Stomach (tissue), 8 donors: ENCODE measurements at regions not wholly inside any gene's neighbourhood (a gene's known extent, or its start where the extent isn't known, plus 50 kb on each side); places are given as distances from the start of the nearest gene placed in this dataset.

Experiments
- DNase-seq, 2 donors: peaks; one replicate each; pipeline versions ENCODE4 v3.0.0 to v3.0.0-alpha.2; 2013 to 2019
- H3K27ac ChIP-seq, 5 donors: fragments of 200-600 bp in 4 of 5; sonication (generic) in 4 of 5; one replicate each; pipeline ENCODE4 v1.5.1; 2013 to 2019; ENCODE audit warnings: mild to moderate bottlenecking in 1 of 5, moderate library complexity in 1 of 5
- H3K27me3 ChIP-seq, 3 donors: fragments of 200-600 bp; sonication (generic); one replicate each; pipeline ENCODE4 v1.5.1; 2017 to 2019; ENCODE audit warnings: mixed run types in 1 of 3
- H3K36me3 ChIP-seq, 4 donors: fragments of 200-600 bp; sonication (generic); 1 replicate in 3 of 4; 2 replicates in 1 of 4; pipeline ENCODE4 v1.5.1; 2016 to 2019
- H3K4me1 ChIP-seq, 4 donors: fragments of 200-600 bp; sonication (generic); one replicate each; pipeline ENCODE4 v1.5.1; 2016 to 2019
- H3K4me3 ChIP-seq, 4 donors: fragments of 200-600 bp; sonication (generic) in 3 of 4; one replicate each; pipeline ENCODE4 v1.5.1; 2016 to 2019; ENCODE audit warnings: mild to moderate bottlenecking in 1 of 4
- H3K9me3 ChIP-seq, 4 donors: fragments of 200-600 bp; sonication (generic); one replicate each; pipeline ENCODE4 v1.5.1; 2016 to 2019
- CTCF ChIP-seq, 7 experiments: fragments of 450-650 bp in 4 of 7; fragments of 200-600 bp in 3 of 7; sonication (generic) in 3 of 7; IDR thresholded peaks; one replicate each; pipeline ENCODE4 v1.5.1; 2016 to 2019; ENCODE audit warnings: antibody characterized with exemption in 7 of 7, control low read depth in 2 of 7, mild to moderate bottlenecking in 1 of 7
- EP300 ChIP-seq: sonication (generic); formaldehyde crosslinking; IDR thresholded peaks from one replicate; pipeline ENCODE4 v1.6.1; 2017; ENCODE audit warnings: antibody characterized with exemption
- POLR2A ChIP-seq, 4 donors: fragments of 450-650 bp; IDR thresholded peaks; one replicate each; pipeline ENCODE4 v1.6.1; 2016; ENCODE audit warnings: antibody characterized with exemption in 4 of 4, control low read depth in 2 of 4, mild to moderate bottlenecking in 1 of 4, moderate library complexity in 1 of 4
- POLR2AphosphoS5 ChIP-seq, 3 donors: sonication (generic); formaldehyde crosslinking; IDR thresholded peaks; one replicate each; pipeline ENCODE4 v1.6.1; 2016; ENCODE audit warnings: antibody characterized with exemption in 3 of 3
- WGBS, 5 donors: extraction: QIAGEN DNeasy Blood & Tissue Kit in 3 of 5; methylation state at CpG; one replicate each; pipeline versions ENCODE4 v1.1.5 to v1.1.7; 2013 to 2018; 5-methylcytosine and 5-hydroxymethylcytosine counted together
- intact Hi-C: fragments of 100-400 bp; cut with DNase I; formaldehyde crosslinking; loops from one replicate; pipeline ENCODE4 v1.15.1; 2023; ENCODE audit warnings: low total_unique reads
- donor health status: healthy with polysubstance abuse.
- donor health status: Bipolar disorder and iron deficiency.
- donor health status: healthy.

- H3K4me3 ChIP-seq, result no peak overlapping the region
- TF ChIP-seq POLR2AphosphoS5 (IDR thresholded peaks at IDR 0.05) (no peak), CTCF (IDR thresholded peaks at IDR 0.05) (no peak), POLR2A (IDR thresholded peaks at IDR 0.05) (no peak), EP300 (no peak)
- no peaks in the 10 kb centered on the region for H3K4me1 ChIP-seq
- H3K36me3 ChIP-seq, result no peaks in the 10 kb centered on the region
- H3K9me3 ChIP-seq, result no peaks in the 10 kb centered on the region
- 76 to 92% (median 87%) methylated on average over 1 of the region's 1 CpG for WGBS, 5 donors
- no peak for DNase-seq
- no peaks in the 10 kb centered on the region for H3K27me3 ChIP-seq
- intact Hi-C loops, result no loop called here
- no peak overlapping the region for H3K27ac ChIP-seq
Observed at GRCh38 chr11:91124363-91124762, 901.5 kb upstream of the CHORDC1 start.

DNA sequence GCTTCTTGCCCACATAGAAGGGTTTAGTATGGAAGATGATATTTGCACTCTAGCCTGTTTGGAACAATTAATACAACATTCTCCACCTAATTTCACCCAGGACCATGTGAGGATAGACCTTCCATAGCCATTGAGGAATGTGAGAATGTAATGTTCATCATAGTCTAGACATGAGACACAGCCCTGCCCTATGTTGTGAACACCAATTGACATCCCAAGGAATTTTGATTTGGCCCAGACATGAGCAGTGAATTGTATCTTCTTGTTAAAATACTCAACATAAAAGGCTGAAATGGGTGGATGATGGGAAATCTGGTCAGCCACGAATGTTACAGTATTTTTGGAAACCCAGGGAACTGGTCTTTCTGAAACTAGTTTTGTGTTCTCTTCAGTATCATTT, 892.3 kb upstream of the CHORDC1 start:
- no peaks in the 10 kb centered on the region for H3K36me3 ChIP-seq
- no peak for DNase-seq
- H3K4me1 ChIP-seq, result no peaks in the 10 kb centered on the region
- TF ChIP-seq EP300 (no peak), POLR2AphosphoS5 (IDR thresholded peaks at IDR 0.05) (no peak), POLR2A (IDR thresholded peaks at IDR 0.05) (no peak), CTCF (IDR thresholded peaks at IDR 0.05) (no peak)
- H3K27me3 ChIP-seq, result no peaks in the 10 kb centered on the region
- no peak overlapping the region for H3K27ac ChIP-seq
- WGBS, 5 donors, result 28 to 44% (median 32%) methylated on average over 1 of the region's 1 CpG
- no peak overlapping the region for H3K4me3 ChIP-seq
- intact Hi-C loops, result no loop called here
- H3K9me3 ChIP-seq, result peaks cover 0 to 6% (median 0%) of the 10 kb centered on the region in 4 donors

DNA sequence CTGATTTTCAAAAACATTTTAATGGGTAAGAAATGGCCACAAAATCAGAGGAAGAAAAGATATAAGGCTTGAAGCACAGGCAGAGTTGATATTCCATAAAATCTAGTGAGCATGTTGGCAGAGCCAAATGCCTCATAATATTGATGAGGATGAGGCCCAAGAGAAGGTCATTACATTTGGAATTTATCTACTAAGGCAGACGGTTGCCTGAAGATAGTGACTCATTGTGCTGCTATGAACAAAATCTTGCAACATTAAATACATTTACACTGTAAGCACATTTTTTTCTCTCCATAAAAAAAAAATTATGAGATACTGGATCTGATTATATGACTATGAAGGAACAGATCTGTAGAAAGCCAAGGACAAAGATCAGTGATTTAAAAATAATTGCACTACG, 881.4 kb upstream of the CHORDC1 start:
- no peak overlapping the region for H3K4me3 ChIP-seq
- WGBS, 5 donors, result 30 to 42% (median 34%) methylated on average over 2 of the region's 2 CpGs
- peaks cover 0 to 3% (median 0%) of the 10 kb centered on the region in 4 donors for H3K9me3 ChIP-seq
- intact Hi-C loops, result no loop called here
- no peaks in the 10 kb centered on the region for H3K27me3 ChIP-seq
- DNase-seq, result peak in 1 of 2 donors; percentile 13
- H3K27ac ChIP-seq, result no peak overlapping the region
- H3K36me3 ChIP-seq, result no peaks in the 10 kb centered on the region
- no peak for TF ChIP-seq POLR2AphosphoS5 (IDR thresholded peaks at IDR 0.05)
- H3K4me1 ChIP-seq, result no peaks in the 10 kb centered on the region

DNA sequence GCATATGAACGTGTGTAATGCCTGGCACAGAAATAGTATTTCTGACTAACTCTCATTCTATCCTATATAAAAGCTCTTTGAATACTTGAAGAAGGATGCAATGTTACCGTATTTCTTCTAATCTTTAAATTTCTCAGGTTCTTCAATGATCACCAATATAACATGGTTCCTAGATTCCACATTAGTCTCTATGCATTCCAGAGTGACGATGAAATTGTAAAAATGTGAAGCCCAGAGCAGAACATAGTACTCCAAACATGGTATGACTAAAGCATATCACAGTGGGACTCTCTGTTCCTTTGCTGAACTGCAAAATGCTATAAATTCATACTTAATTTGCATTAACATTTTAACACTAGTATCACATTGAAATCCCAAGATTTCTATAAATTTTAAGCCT, 877.6 kb upstream of the CHORDC1 start:
- Histone ChIP-seq H3K27ac (no peak overlapping the region), H3K27me3 (no peaks in the 10 kb centered on the region), H3K4me3 (no peak overlapping the region), H3K36me3 (no peaks in the 10 kb centered on the region), H3K4me1 (no peaks in the 10 kb centered on the region), H3K9me3 (peaks cover 0 to 3% (median 0%) of the 10 kb centered on the region in 4 donors)
- no peak for DNase-seq
- intact Hi-C loops, result no loop called here
- WGBS, 5 donors, result 62 to 77% (median 75%) methylated on average over 3 of the region's 3 CpGs
- TF ChIP-seq POLR2A (IDR thresholded peaks at IDR 0.05), result no peak
- no peak for TF ChIP-seq CTCF (IDR thresholded peaks at IDR 0.05)
- no peak for TF ChIP-seq EP300
- no peak for TF ChIP-seq POLR2AphosphoS5 (IDR thresholded peaks at IDR 0.05)

DNA sequence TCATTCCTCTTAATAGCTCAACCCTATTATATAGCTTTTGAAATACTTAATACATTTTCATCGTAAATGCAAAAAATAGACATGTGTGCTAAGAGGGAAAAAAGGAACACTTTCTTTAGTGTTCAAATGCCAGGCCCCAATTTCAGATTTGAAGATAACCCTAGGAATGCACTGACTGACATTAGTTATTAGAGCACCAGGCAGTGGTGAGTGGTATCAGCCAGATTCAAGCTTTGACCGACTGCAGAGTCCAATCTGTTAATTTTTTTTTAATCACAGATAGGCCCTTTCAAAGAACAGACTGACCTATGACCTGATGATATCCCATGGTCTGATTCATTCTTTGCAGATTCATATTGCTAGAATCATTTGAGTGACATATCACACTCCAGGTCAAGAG, 874.2 kb upstream of the CHORDC1 start:
- no peaks in the 10 kb centered on the region for H3K9me3 ChIP-seq
- WGBS, 5 donors, result 55 to 72% (median 64%) methylated on average over 2 of the region's 2 CpGs
- no peak for DNase-seq
- no peaks in the 10 kb centered on the region for H3K36me3 ChIP-seq
- intact Hi-C loops, result no loop called here
- H3K27me3 ChIP-seq, result no peaks in the 10 kb centered on the region
- H3K4me3 ChIP-seq, result no peak overlapping the region
- TF ChIP-seq POLR2AphosphoS5 (IDR thresholded peaks at IDR 0.05) (no peak), EP300 (no peak), POLR2A (IDR thresholded peaks at IDR 0.05) (no peak), CTCF (IDR thresholded peaks at IDR 0.05) (no peak)
- no peak overlapping the region for H3K27ac ChIP-seq
- no peaks in the 10 kb centered on the region for H3K4me1 ChIP-seq
